GM12875 (cell line): ENCODE measurements at regions not wholly inside any gene's neighbourhood (a gene's known extent, or its start where the extent isn't known, plus 50 kb on each side); places are given as distances from the start of the nearest gene placed in this dataset.
A peak's percentile ranks its signal among the peaks of the same experiment; 100 is the strongest.
"Not testable (repeated sequence)": the region's sequence is repeated elsewhere in the genome, so short reads cannot be mapped to it uniquely, and the experiment has no call there.

Experiments used
- H3K4me3 ChIP-seq: one replicate; pipeline ENCODE4 v1.5.1; 2011; ENCODE audit warnings: low read depth, low read length, control low read depth
- CTCF ChIP-seq: IDR thresholded peaks from 2 replicates; pipeline ENCODE4 v1.5.1; 2011; ENCODE audit warnings: low read depth, mild to moderate bottlenecking, control low read depth, inconsistent platforms, low read length, moderate library complexity, borderline replicate concordance; ENCODE audit not compliant: insufficient read depth

GRCh38 chr12:12008232-12008850 is 62.4 kb upstream of the BCL2L14 start:
- peak; percentile 57 for TF ChIP-seq CTCF
- no peak overlapping the region for H3K4me3 ChIP-seq

GRCh38 chr12:12008931-12009611 is 61.7 kb upstream of the BCL2L14 start:
- H3K4me3 ChIP-seq = no peak overlapping the region
- TF ChIP-seq CTCF = peak; percentile 30; the same call in 1 of the 2 replicates

- not testable (repeated sequence) for H3K4me3 ChIP-seq
These were observed 60.9 kb upstream of the BCL2L14 start for GRCh38 chr12:12009749-12010276.

- H3K4me3 ChIP-seq = peak overlapping the region; percentile 38
- TF ChIP-seq CTCF = no peak
These were observed 60.3 kb upstream of the BCL2L14 start for GRCh38 chr12:12010277-12011039.

- no peak overlapping the region for H3K4me3 ChIP-seq
- no peak for TF ChIP-seq CTCF
These were observed 58.9 kb upstream of the BCL2L14 start for GRCh38 chr12:12011880-12012260.

- no peak overlapping the region for H3K4me3 ChIP-seq
- TF ChIP-seq CTCF = no peak
These were observed 55.6 kb upstream of the BCL2L14 start for GRCh38 chr12:12015073-12015685.

- H3K4me3 ChIP-seq = no peak overlapping the region
- TF ChIP-seq CTCF = no peak
These were observed 54.2 kb upstream of the BCL2L14 start for GRCh38 chr12:12016284-12017100.
